Loucy (cell line): ENCODE measurements at regions not wholly inside any gene's neighbourhood (a gene's known extent, or its start where the extent isn't known, plus 50 kb on each side); places are given as distances from the start of the nearest gene placed in this dataset.

Experiments used
- H2AFZ ChIP-seq: fragments of 200-600 bp; sonication (generic); 2 replicates; pipeline ENCODE4 v1.6.0; 2016; ENCODE audit warnings: antibody characterized with exemption, mild to moderate bottlenecking, low read length, moderate library complexity
- H3F3A ChIP-seq: fragments of 200-600 bp; 2 replicates; pipeline ENCODE4 v1.6.0; 2016; ENCODE audit warnings: antibody characterized with exemption, low read depth, mild to moderate bottlenecking
- H3K27me3 ChIP-seq: fragments of 200-600 bp; sonication (generic); 2 replicates; pipeline ENCODE4 v1.6.1; 2014; ENCODE audit warnings: low read length, mild to moderate bottlenecking; ENCODE audit not compliant: insufficient read depth, poor library complexity, severe bottlenecking
- H3K36me3 ChIP-seq: fragments of 200-600 bp; sonication (generic); 2 replicates; pipeline ENCODE4 v1.6.1; 2016; ENCODE audit warnings: low read length; ENCODE audit not compliant: insufficient read depth
- H3K4me1 ChIP-seq: fragments of 200-600 bp; sonication (generic); 2 replicates; pipeline ENCODE4 v1.5.1; 2014; ENCODE audit warnings: low read length, mild to moderate bottlenecking; ENCODE audit not compliant: insufficient read depth, poor library complexity, severe bottlenecking
- H3K4me2 ChIP-seq: fragments of 200-600 bp; sonication (generic); 2 replicates; pipeline ENCODE4 v1.6.0; 2014; ENCODE audit warnings: antibody characterized with exemption, low read length, low read depth, mild to moderate bottlenecking; ENCODE audit not compliant: poor library complexity, severe bottlenecking
- H3K4me3 ChIP-seq: fragments of 200-600 bp; sonication (generic); 2 replicates; pipeline ENCODE4 v1.5.1; 2014; ENCODE audit warnings: low read length, mild to moderate bottlenecking, mixed read lengths; ENCODE audit not compliant: poor library complexity, severe bottlenecking
- H3K79me2 ChIP-seq: fragments of 200-600 bp; sonication (generic); 2 replicates; pipeline ENCODE4 v1.6.1; 2014; ENCODE audit warnings: low read length; ENCODE audit not compliant: insufficient read depth
- H3K9ac ChIP-seq: fragments of 200-600 bp; sonication (generic); 2 replicates; pipeline ENCODE4 v1.6.0; 2014; ENCODE audit warnings: mild to moderate bottlenecking, low read depth, low read length, moderate library complexity; ENCODE audit not compliant: poor library complexity, severe bottlenecking
- H3K9me2 ChIP-seq: fragments of 200-600 bp; sonication (generic); replicated peaks from 2 replicates; pipeline ENCODE4 v1.6.1; 2016; ENCODE audit warnings: low read depth, low read length, mixed read lengths
- H3K9me3 ChIP-seq: fragments of 200-600 bp; sonication (generic); 2 replicates; pipeline ENCODE4 v1.6.1; 2014; ENCODE audit warnings: mild to moderate bottlenecking, antibody characterized with exemption, low read length, low read depth; ENCODE audit not compliant: insufficient read depth
- H4K20me1 ChIP-seq: fragments of 200-600 bp; sonication (generic); 2 replicates; pipeline ENCODE4 v1.6.0; 2014; ENCODE audit warnings: antibody characterized with exemption, low read length, mild to moderate bottlenecking; ENCODE audit not compliant: insufficient read depth, poor library complexity, severe bottlenecking
- EZH2phosphoT487 ChIP-seq: fragments of 200-600 bp; IDR thresholded peaks from 2 replicates; pipeline ENCODE4 v1.6.1; 2018; ENCODE audit warnings: antibody characterized with exemption, mild to moderate bottlenecking, moderate library complexity, borderline replicate concordance
- TF ChIP-seq, protein P1 (sequence below): fragments of 200-600 bp; sonication (generic); conservative IDR thresholded peaks from 2 replicates; pipeline ENCODE4 v1.5.1; 2014; ENCODE audit warnings: mild to moderate bottlenecking, antibody characterized with exemption, low read length

DNA sequence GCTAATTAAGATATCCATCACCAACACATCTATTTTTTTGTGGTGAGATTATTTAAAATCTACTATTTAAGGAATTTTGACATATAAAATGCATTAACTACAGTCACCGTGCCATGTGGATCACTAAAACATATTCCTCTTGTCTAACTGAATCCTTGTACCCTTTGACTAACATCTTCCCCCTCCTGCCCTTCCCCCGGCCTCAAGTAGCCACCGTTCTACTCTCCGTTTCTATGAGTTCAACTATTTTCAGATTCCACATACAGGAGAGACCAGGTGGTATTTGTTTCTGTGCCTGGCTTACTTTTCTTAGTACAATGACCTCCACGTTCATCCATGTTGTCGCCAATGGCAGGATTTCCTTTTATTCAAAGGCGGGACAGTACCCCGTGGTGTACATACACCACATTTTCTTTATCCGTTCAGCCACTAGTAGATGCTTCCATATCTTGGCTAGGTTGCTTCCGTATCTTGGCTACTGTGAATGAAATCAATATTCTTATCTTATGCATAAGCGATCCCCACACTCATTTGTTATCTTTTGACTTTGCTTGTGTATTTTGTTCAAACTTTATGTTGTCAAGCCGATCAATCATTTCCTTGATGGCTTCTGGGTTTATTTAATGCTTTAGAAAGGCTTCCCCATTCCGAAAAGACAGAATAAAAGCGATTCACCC lies 134.7 kb downstream of the KCNJ12 start:
- Histone ChIP-seq H4K20me1 (no peaks in the 10 kb centered on the region), H3K9me2 (no peaks in the 10 kb centered on the region), H3K36me3 (no peaks in the 10 kb centered on the region), H2AFZ (no peak overlapping the region), H3K9ac (no peak overlapping the region), H3K4me3 (no peak overlapping the region), H3K79me2 (no peaks in the 10 kb centered on the region), H3F3A (no peaks in the 10 kb centered on the region), H3K4me2 (no peak overlapping the region), H3K9me3 (no peaks in the 10 kb centered on the region), H3K4me1 (no peaks in the 10 kb centered on the region), H3K27me3 (no peaks in the 10 kb centered on the region)
- no peak for TF ChIP-seq EZH2phosphoT487
- TF ChIP-seq, protein P1, sequence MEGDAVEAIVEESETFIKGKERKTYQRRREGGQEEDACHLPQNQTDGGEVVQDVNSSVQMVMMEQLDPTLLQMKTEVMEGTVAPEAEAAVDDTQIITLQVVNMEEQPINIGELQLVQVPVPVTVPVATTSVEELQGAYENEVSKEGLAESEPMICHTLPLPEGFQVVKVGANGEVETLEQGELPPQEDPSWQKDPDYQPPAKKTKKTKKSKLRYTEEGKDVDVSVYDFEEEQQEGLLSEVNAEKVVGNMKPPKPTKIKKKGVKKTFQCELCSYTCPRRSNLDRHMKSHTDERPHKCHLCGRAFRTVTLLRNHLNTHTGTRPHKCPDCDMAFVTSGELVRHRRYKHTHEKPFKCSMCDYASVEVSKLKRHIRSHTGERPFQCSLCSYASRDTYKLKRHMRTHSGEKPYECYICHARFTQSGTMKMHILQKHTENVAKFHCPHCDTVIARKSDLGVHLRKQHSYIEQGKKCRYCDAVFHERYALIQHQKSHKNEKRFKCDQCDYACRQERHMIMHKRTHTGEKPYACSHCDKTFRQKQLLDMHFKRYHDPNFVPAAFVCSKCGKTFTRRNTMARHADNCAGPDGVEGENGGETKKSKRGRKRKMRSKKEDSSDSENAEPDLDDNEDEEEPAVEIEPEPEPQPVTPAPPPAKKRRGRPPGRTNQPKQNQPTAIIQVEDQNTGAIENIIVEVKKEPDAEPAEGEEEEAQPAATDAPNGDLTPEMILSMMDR: no peak

- Histone ChIP-seq H2AFZ (no peak overlapping the region), H3K4me1 (no peaks in the 10 kb centered on the region), H3K9me3 (no peaks in the 10 kb centered on the region), H3K36me3 (no peaks in the 10 kb centered on the region), H3K4me3 (no peak overlapping the region), H3K9me2 (no peaks in the 10 kb centered on the region), H3F3A (no peaks in the 10 kb centered on the region), H3K4me2 (no peak overlapping the region), H3K27me3 (no peaks in the 10 kb centered on the region), H4K20me1 (no peaks in the 10 kb centered on the region), H3K79me2 (no peaks in the 10 kb centered on the region), H3K9ac (no peak overlapping the region)
- TF ChIP-seq, protein P1: no peak
- TF ChIP-seq EZH2phosphoT487: no peak
Observed at GRCh38 chr17:21511363-21512195, 135.4 kb downstream of the KCNJ12 start.

- Histone ChIP-seq H3K9me3 (no peaks in the 10 kb centered on the region), H3F3A (no peaks in the 10 kb centered on the region)
Observed at GRCh38 chr17:21512307-21513011, 136.3 kb downstream of the KCNJ12 start.

More at GRCh38 chr17:21512307-21513011, 136.3 kb downstream of the KCNJ12 start:
- Histone ChIP-seq H3K9ac (no peak overlapping the region), H3K36me3 (no peaks in the 10 kb centered on the region), H3K79me2 (no peaks in the 10 kb centered on the region), H3K4me1 (no peaks in the 10 kb centered on the region), H4K20me1 (no peaks in the 10 kb centered on the region), H3K4me2 (peak overlapping the region; percentile 70), H3K27me3 (no peaks in the 10 kb centered on the region), H3K9me2 (no peaks in the 10 kb centered on the region), H3K4me3 (peak overlapping the region; percentile 23), H2AFZ (peak overlapping the region; percentile 71; the same call in 1 of the 2 replicates)
- TF ChIP-seq EZH2phosphoT487: no peak
- TF ChIP-seq, protein P1: no peak
